Fibroblast of lung (primary cell): ENCODE measurements at regions not wholly inside any gene's neighbourhood (a gene's known extent, or its start where the extent isn't known, plus 50 kb on each side); places are given as distances from the start of the nearest gene placed in this dataset.
A peak's percentile ranks its signal among the peaks of the same experiment; 100 is the strongest.

Experiments
- DNase-seq, 2 donors: peaks; one replicate each; pipeline versions ENCODE4 v3.0.0 to v3.0.0-alpha.2; 2010; ENCODE audit warnings: low read depth in 2 of 2
- H2AFZ ChIP-seq: 2 replicates; pipeline ENCODE4 v1.5.1; 2012; ENCODE audit warnings: low read length, control low read depth, inconsistent platforms
- H3K27ac ChIP-seq: 2 replicates; pipeline ENCODE4 v1.5.1; 2011; ENCODE audit warnings: low read length, control low read depth; ENCODE audit not compliant: insufficient read depth
- H3K27me3 ChIP-seq: 2 replicates; pipeline ENCODE4 v1.5.1; 2011; ENCODE audit warnings: mild to moderate bottlenecking, low read length; ENCODE audit not compliant: control insufficient read depth, insufficient read depth
- H3K36me3 ChIP-seq: 2 replicates; pipeline ENCODE4 v1.5.1; 2011; ENCODE audit warnings: low read length; ENCODE audit not compliant: control insufficient read depth, insufficient read depth
- H3K4me1 ChIP-seq: 2 replicates; pipeline ENCODE4 v1.5.1; 2011; ENCODE audit warnings: low read length; ENCODE audit not compliant: control insufficient read depth, insufficient read depth; ENCODE audit errors: extremely low read depth
- H3K4me2 ChIP-seq: 2 replicates; pipeline ENCODE4 v1.5.1; 2011; ENCODE audit warnings: low read length, control low read depth; ENCODE audit not compliant: insufficient read depth; ENCODE audit errors: extremely low read depth
- H3K4me3 ChIP-seq, 4 experiments: fragments of 200-600 bp in 1 of 4; sonication (generic) in 1 of 4; replicated peaks in 1 of 4; 2 replicates each; pipeline ENCODE4 v1.5.1; 2011 to 2016; ENCODE audit warnings: low read length in 4 of 4, low read depth in 3 of 4, mild to moderate bottlenecking in 3 of 4, control low read depth in 2 of 4, inconsistent platforms in 1 of 4, mixed read lengths in 1 of 4; ENCODE audit not compliant: insufficient read depth in 1 of 4; ENCODE audit errors: control extremely low read depth in 1 of 4
- H3K79me2 ChIP-seq: 2 replicates; pipeline ENCODE4 v1.5.1; 2012; ENCODE audit warnings: mild to moderate bottlenecking, low read length, inconsistent platforms; ENCODE audit not compliant: control insufficient read depth, insufficient read depth
- H3K9ac ChIP-seq: 2 replicates; pipeline ENCODE4 v1.5.1; 2011; ENCODE audit warnings: mild to moderate bottlenecking, low read length, control low read depth; ENCODE audit not compliant: insufficient read depth
- H3K9me3 ChIP-seq: 2 replicates; pipeline ENCODE4 v1.5.1; 2012; ENCODE audit warnings: low read depth, low read length; ENCODE audit not compliant: control insufficient read depth, insufficient read depth
- H4K20me1 ChIP-seq: 2 replicates; pipeline ENCODE4 v1.5.1; 2011; ENCODE audit warnings: low read length; ENCODE audit not compliant: control insufficient read depth, insufficient read depth; ENCODE audit errors: extremely low read depth
- EZH2 ChIP-seq: IDR thresholded peaks from 2 replicates; pipeline ENCODE4 v1.5.1; 2012; ENCODE audit warnings: low read length, control low read depth, mild to moderate bottlenecking; ENCODE audit errors: missing control alignments
- TF ChIP-seq, protein P1 (sequence below), 2 donors: IDR thresholded peaks in 1 of 2; conservative IDR thresholded peaks in 1 of 2; 1 replicate in 1 of 2; 2 replicates in 1 of 2; pipeline ENCODE4 v1.5.1; 2011 to 2012; ENCODE audit warnings: low read length in 2 of 2, control low read depth in 1 of 2, inconsistent platforms in 1 of 2, low read depth in 1 of 2, mild to moderate bottlenecking in 1 of 2

DNA sequence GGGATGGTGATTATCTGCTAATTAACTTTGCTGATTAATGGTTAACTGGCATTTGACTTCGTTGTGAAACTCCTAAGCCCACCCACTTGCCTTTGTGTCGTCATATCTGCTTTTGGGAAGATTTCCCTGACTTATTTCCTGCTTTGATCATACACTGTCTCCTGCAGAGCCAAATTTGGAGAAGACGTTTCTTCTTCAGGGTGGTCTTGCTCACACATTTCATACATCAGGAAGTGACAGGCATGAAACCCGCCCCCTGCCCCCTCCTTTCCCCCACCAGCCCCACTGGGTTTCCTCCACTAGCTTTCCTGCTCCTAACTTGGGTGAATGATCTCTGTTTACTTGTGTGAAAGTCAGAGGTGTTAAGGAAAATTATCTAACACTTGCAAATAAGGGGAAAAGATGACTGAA lies 300.1 kb downstream of the TSN start:
- no peak for TF ChIP-seq EZH2
- TF ChIP-seq, protein P1, sequence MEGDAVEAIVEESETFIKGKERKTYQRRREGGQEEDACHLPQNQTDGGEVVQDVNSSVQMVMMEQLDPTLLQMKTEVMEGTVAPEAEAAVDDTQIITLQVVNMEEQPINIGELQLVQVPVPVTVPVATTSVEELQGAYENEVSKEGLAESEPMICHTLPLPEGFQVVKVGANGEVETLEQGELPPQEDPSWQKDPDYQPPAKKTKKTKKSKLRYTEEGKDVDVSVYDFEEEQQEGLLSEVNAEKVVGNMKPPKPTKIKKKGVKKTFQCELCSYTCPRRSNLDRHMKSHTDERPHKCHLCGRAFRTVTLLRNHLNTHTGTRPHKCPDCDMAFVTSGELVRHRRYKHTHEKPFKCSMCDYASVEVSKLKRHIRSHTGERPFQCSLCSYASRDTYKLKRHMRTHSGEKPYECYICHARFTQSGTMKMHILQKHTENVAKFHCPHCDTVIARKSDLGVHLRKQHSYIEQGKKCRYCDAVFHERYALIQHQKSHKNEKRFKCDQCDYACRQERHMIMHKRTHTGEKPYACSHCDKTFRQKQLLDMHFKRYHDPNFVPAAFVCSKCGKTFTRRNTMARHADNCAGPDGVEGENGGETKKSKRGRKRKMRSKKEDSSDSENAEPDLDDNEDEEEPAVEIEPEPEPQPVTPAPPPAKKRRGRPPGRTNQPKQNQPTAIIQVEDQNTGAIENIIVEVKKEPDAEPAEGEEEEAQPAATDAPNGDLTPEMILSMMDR (conservative IDR thresholded peaks at IDR 0.05 in 1 of 2, IDR thresholded peaks at IDR 0.05 in 1 of 2; ENCODE audit: low read depth in 1 of 2, low read length in 2 of 2) = no peak
- no peak for DNase-seq
- Histone ChIP-seq H3K79me2 (no peaks in the 10 kb centered on the region), H4K20me1 (no peaks in the 10 kb centered on the region), H3K4me3 (no peak overlapping the region), H3K36me3 (no peaks in the 10 kb centered on the region), H3K4me2 (no peak overlapping the region), H3K27me3 (no peaks in the 10 kb centered on the region), H3K9ac (no peak overlapping the region), H3K9me3 (no peaks in the 10 kb centered on the region), H3K4me1 (no peaks in the 10 kb centered on the region), H2AFZ (no peak overlapping the region), H3K27ac (no peak overlapping the region)

- H3K27ac ChIP-seq = no peak overlapping the region
- no peaks in the 10 kb centered on the region for H3K27me3 ChIP-seq
- no peak overlapping the region for H3K9ac ChIP-seq
- no peaks in the 10 kb centered on the region for H3K79me2 ChIP-seq
- no peaks in the 10 kb centered on the region for H4K20me1 ChIP-seq
- no peaks in the 10 kb centered on the region for H3K4me1 ChIP-seq
- no peaks in the 10 kb centered on the region for H3K9me3 ChIP-seq
- no peak overlapping the region for H3K4me3 ChIP-seq
- no peak overlapping the region for H3K4me2 ChIP-seq
- DNase-seq = peak in 1 of 2 donors; percentile 38
- no peak overlapping the region for H2AFZ ChIP-seq
- TF ChIP-seq, protein P1 (conservative IDR thresholded peaks at IDR 0.05 in 1 of 2, IDR thresholded peaks at IDR 0.05 in 1 of 2; ENCODE audit: low read depth in 1 of 2, low read length in 2 of 2) = no peak
- TF ChIP-seq EZH2 = no peak
- no peaks in the 10 kb centered on the region for H3K36me3 ChIP-seq
These were observed 301.4 kb downstream of the TSN start for GRCh38 chr2:122056853-122057252.

DNA sequence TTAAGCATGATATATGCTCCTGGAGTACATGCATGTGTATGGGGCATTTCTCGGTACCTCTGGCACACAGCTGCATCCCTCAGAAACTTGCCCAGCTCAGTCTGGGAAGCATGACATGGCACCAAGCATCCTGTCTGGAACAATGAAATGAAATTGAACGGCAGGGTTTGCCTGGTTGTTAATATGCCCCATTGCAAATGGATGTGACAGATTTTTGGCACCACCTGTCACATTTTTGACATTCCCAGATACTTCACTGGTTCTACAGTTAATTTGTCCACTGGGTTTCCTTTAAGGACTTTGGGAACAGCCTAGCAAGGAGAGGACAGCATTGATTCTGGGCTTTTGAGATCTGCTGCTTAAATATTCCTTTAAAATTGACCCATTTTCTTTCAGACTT lies 305.8 kb downstream of the TSN start:
- DNase-seq = no peak
- Histone ChIP-seq H3K79me2 (no peaks in the 10 kb centered on the region), H3K4me1 (no peaks in the 10 kb centered on the region)

More for the DNA sequence above, 305.8 kb downstream of the TSN start:
- H3K27ac ChIP-seq = no peak overlapping the region
- H3K9me3 ChIP-seq = no peaks in the 10 kb centered on the region
- H3K4me2 ChIP-seq = no peak overlapping the region
- no peak overlapping the region for H3K9ac ChIP-seq
- no peaks in the 10 kb centered on the region for H3K27me3 ChIP-seq
- H4K20me1 ChIP-seq = no peaks in the 10 kb centered on the region
- H3K4me3 ChIP-seq = no peak overlapping the region
- H3K36me3 ChIP-seq = no peaks in the 10 kb centered on the region
- TF ChIP-seq, protein P1 (conservative IDR thresholded peaks at IDR 0.05 in 1 of 2, IDR thresholded peaks at IDR 0.05 in 1 of 2; ENCODE audit: low read depth in 1 of 2, low read length in 2 of 2) = no peak
- TF ChIP-seq EZH2 = no peak
- H2AFZ ChIP-seq = no peak overlapping the region
